Activated T-cell treated with anti-CD3 and anti-CD28 coated beads, Interleukin-2, amount 50 U/mL, for 24 hours (primary cell): ENCODE measurements at regions not wholly inside any gene's neighbourhood (a gene's known extent, or its start where the extent isn't known, plus 50 kb on each side); places are given as distances from the start of the nearest gene placed in this dataset.
"Not testable (repeated sequence)": the region's sequence is repeated elsewhere in the genome, so short reads cannot be mapped to it uniquely, and the experiment has no call there.

Experiments used
- DNase-seq: peaks from one replicate; pipeline ENCODE4 v3.0.0-alpha.2; 2020
- H3K27ac Mint-ChIP-seq: 2 replicates; pipeline ENCODE4 v1.8.0; 2020; ENCODE audit warnings: mild to moderate bottlenecking, mixed read lengths
- H3K27me3 Mint-ChIP-seq: 2 replicates; pipeline ENCODE4 v1.8.0; 2020; ENCODE audit warnings: mixed read lengths
- H3K36me3 Mint-ChIP-seq: 2 replicates; pipeline ENCODE4 v1.8.0; 2020; ENCODE audit warnings: low read depth, mixed read lengths
- H3K4me1 Mint-ChIP-seq: 2 replicates; pipeline ENCODE4 v1.8.0; 2020; ENCODE audit warnings: low read depth, mixed read lengths
- H3K4me3 Mint-ChIP-seq: 2 replicates; pipeline ENCODE4 v1.8.0; 2020; ENCODE audit warnings: mild to moderate bottlenecking, moderate library complexity, mixed read lengths
- H3K9me3 Mint-ChIP-seq: 2 replicates; pipeline ENCODE4 v1.8.0; 2020; ENCODE audit warnings: mixed read lengths

DNA sequence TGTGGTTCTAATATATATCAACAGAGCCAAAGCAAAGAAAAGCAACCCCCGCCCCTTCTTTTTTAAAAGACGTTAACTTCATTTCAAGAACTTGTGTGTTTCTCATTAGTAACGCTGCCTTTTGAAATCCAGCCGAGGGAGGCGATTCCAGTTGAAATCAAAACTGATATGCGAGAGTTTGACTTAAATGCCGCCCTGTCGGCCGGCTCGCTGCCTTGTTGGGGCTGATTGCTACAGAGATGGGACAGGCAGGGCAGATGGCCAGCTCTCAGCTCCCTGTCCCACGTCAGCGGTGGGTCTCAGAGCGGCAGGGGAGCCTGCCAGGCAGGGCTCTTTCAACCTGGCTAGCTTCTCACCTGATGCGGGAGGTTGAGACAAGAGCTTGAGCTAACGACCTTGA, 51.9 kb upstream of the ALX4 start:
- no peaks in the 10 kb centered on the region for H3K4me1 Mint-ChIP-seq
- no peak overlapping the region for H3K27ac Mint-ChIP-seq
- H3K9me3 Mint-ChIP-seq = no peaks in the 10 kb centered on the region
- H3K4me3 Mint-ChIP-seq = no peak overlapping the region
- H3K36me3 Mint-ChIP-seq = no peaks in the 10 kb centered on the region
- DNase-seq = no peak
- H3K27me3 Mint-ChIP-seq = peaks cover 28% of the 10 kb centered on the region

DNA sequence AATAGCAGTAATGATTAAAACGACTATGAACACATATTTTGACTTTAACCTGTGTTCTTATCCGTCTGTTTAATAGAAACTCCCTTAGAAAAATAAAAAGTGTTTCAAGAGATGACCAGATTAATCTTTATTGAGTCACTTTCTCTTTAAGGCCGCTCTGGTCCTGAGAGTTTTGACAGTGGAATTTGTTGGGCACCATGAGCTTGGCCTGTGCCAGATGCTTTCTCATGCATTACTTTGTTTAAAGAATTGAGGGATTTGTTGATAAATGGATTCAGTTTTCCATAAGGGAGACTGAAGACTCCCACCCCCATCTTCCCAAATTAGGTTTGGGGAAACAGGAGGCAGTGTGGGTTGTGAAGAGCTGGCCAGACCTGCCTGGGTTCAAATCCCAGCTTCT, 53.2 kb upstream of the ALX4 start:
- H3K4me1 Mint-ChIP-seq = no peaks in the 10 kb centered on the region
- H3K9me3 Mint-ChIP-seq = no peaks in the 10 kb centered on the region
- H3K27me3 Mint-ChIP-seq = peaks cover 20% of the 10 kb centered on the region
- H3K4me3 Mint-ChIP-seq = no peak overlapping the region
- no peak for DNase-seq
- no peaks in the 10 kb centered on the region for H3K36me3 Mint-ChIP-seq
- H3K27ac Mint-ChIP-seq = no peak overlapping the region

DNA sequence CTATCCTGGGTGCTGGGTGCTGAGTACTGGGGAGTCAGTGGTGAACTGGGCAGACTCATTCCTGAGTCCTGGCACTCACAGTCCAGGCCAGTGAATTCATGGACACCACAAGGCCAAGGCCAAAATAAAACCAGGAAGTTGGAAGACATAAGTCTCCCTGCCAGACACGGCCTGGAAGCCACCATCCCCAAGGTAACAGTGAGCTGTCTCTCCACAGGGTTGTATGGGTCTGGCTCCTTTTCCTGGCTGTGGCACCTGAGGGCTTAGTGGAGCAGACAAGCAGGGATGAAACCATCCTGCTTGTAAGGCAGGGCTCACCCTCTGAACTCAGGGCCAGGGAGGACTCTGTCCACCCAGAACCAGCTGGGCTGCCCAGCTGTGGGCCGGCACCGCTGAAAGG, 54.7 kb upstream of the ALX4 start:
- Mint-ChIP-seq H3K9me3 (no peaks in the 10 kb centered on the region), H3K36me3 (no peaks in the 10 kb centered on the region), H3K27me3 (peaks cover 9% of the 10 kb centered on the region), H3K4me3 (no peak overlapping the region), H3K27ac (no peak overlapping the region), H3K4me1 (no peaks in the 10 kb centered on the region)
- DNase-seq = no peak

DNA sequence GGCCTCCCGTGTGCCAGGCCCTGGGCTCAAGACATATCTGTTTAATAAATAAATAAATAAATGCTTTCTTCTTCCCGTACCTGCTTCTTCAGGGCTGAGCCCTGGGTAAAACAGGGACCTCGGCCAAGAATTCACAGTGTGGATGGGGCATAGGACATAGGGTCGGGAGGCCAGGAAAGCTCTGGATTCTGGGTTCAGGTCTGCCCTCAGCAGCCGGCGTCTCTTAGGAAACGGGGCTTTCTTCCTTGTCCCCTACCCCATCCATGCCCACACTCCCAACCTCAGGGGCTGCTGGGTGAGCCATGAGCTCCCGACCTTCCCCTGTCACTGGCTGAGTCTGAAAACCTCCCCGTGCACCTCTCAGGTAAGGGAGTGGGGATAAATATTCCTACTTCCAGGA, 55.7 kb upstream of the ALX4 start:
- Mint-ChIP-seq H3K36me3 (no peaks in the 10 kb centered on the region), H3K9me3 (no peaks in the 10 kb centered on the region), H3K4me3 (no peak overlapping the region), H3K27ac (no peak overlapping the region), H3K4me1 (no peaks in the 10 kb centered on the region), H3K27me3 (peaks cover 9% of the 10 kb centered on the region)
- no peak for DNase-seq

DNA sequence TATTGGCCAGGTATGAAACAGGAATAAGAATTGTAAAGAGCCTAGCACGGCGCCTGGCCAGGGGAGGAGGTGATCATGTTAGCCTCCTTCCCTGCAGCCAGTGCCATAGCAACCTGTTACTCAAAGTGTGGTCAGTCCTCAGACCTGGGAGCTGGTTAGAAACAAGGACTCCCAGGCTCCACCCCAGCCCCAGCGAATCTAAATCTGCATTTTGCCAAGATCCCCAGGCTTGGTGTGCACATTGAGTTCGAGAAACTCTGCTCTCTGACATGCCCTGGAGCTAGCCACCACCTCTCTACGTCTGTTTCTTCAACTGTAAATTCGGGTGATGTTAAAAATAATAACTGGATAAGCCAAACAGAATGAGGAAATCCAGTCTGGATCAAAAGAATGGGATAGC, 56.1 kb upstream of the ALX4 start:
- no peak overlapping the region for H3K4me3 Mint-ChIP-seq
- H3K36me3 Mint-ChIP-seq = no peaks in the 10 kb centered on the region
- H3K9me3 Mint-ChIP-seq = no peaks in the 10 kb centered on the region
- no peak for DNase-seq
- no peaks in the 10 kb centered on the region for H3K4me1 Mint-ChIP-seq
- peaks cover 9% of the 10 kb centered on the region for H3K27me3 Mint-ChIP-seq
- H3K27ac Mint-ChIP-seq = no peak overlapping the region

DNA sequence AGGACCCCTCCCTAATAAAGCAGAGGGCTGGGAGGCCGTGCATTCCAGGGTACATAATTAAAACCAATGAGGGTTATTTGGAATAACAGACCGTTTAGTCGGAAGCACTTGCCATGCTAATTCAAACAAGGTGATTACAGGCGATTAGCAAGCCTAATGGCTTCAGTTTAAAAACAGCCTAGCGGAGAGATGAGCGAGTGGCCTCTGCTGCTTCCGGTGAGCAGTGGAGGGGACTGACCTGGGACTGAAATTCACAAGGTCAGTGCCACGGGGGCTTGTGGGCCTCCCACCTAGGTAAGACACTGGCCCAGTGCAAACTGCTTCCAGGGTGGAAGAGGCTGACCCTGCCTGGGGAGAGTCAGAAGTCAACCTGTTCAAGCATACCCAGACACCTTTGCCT, 56.8 kb upstream of the ALX4 start:
- no peaks in the 10 kb centered on the region for H3K4me1 Mint-ChIP-seq
- peaks cover 9% of the 10 kb centered on the region for H3K27me3 Mint-ChIP-seq
- H3K4me3 Mint-ChIP-seq = no peak overlapping the region
- no peaks in the 10 kb centered on the region for H3K36me3 Mint-ChIP-seq
- H3K9me3 Mint-ChIP-seq = no peaks in the 10 kb centered on the region
- H3K27ac Mint-ChIP-seq = no peak overlapping the region
- no peak for DNase-seq

DNA sequence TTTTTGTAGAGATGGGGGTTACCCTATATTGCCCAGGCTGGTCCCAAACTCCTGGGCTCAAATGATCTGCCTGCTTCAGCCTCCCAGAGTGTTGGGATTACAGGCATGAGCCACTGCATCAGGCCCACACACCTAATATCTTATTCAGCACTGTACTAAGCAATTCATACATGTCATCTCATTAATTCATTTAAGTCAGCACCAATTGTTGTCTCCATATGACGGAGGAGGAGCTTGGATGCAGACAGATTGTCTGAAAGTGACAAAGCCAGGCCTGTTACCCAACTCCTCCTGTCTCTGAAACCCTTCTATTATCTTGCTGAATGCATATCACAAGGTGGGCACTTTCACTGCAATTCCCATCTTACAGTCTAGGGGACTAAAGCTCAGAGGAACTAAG, 57.5 kb upstream of the ALX4 start:
- Mint-ChIP-seq H3K27ac (no peak overlapping the region), H3K36me3 (no peaks in the 10 kb centered on the region), H3K4me1 (no peaks in the 10 kb centered on the region), H3K4me3 (no peak overlapping the region), H3K9me3 (no peaks in the 10 kb centered on the region), H3K27me3 (peaks cover 9% of the 10 kb centered on the region)
- no peak for DNase-seq

DNA sequence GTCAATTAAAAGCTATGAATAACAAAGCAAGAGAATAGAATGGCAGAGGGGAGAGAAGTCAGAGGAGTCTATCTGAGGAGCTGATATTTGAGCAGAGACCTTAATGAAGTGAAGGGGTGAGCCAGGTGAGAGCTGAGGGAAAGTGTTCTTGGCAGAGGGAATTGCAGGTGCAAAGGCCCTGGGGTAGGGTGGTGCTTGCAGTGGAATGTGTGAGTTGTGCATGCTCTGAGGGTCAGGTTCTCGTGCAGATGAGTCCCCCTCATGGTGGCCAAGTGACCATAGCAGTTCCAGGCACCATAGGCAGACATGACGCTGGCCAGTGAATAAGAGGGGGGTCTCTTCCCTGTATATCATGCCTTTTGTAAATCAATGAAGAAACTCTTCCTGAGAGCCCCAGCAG, 58.9 kb upstream of the ALX4 start:
- Mint-ChIP-seq H3K9me3 (no peaks in the 10 kb centered on the region), H3K4me3 (no peak overlapping the region), H3K4me1 (no peaks in the 10 kb centered on the region), H3K27me3 (peaks cover 9% of the 10 kb centered on the region), H3K27ac (no peak overlapping the region), H3K36me3 (no peaks in the 10 kb centered on the region)
- no peak for DNase-seq

DNA sequence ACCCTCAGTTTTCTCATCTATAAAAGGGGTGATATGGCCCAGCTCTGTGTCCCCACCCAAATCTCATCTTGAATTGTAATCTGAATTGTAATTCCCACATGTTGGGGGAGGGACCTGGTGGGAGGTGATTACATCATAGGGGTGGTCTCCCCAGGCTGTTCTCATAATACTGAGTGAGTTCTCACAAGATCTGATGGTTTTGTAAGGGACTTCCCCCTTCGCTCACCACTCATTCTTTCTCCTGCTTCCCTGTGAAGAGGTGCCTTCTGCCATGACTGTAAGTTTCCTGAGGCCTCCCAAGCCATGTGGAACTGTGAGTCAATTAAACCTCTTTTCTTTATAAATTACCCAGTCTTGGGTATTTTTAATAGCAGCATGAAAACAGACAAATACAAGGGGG, 61.1 kb upstream of the ALX4 start:
- not testable (repeated sequence) for H3K4me3 Mint-ChIP-seq, DNase-seq, H3K9me3 Mint-ChIP-seq, H3K4me1 Mint-ChIP-seq, H3K27ac Mint-ChIP-seq, H3K27me3 Mint-ChIP-seq, H3K36me3 Mint-ChIP-seq

DNA sequence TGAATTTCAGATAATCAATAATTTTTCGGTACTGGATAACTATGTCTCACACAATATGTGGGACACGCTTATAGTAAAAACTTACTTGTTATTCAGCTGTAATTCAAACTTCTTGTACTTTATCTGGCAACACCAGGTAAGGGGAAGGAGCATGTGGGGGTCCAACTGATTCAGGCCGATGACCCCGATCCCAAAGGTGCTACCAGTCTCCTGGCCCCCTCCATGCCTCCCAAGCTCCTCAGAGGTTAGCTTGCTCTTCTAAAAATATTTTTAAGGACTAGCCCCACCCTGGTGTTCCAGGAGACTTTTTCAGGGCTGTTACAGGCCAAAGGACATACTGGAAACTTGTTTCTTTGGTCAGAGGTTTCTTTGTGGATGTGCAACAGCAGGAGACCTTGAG, 61.8 kb upstream of the ALX4 start:
- Mint-ChIP-seq H3K36me3 (no peaks in the 10 kb centered on the region), H3K27me3 (no peaks in the 10 kb centered on the region), H3K9me3 (no peaks in the 10 kb centered on the region), H3K4me3 (no peak overlapping the region), H3K4me1 (no peaks in the 10 kb centered on the region), H3K27ac (no peak overlapping the region)
- DNase-seq = no peak

DNA sequence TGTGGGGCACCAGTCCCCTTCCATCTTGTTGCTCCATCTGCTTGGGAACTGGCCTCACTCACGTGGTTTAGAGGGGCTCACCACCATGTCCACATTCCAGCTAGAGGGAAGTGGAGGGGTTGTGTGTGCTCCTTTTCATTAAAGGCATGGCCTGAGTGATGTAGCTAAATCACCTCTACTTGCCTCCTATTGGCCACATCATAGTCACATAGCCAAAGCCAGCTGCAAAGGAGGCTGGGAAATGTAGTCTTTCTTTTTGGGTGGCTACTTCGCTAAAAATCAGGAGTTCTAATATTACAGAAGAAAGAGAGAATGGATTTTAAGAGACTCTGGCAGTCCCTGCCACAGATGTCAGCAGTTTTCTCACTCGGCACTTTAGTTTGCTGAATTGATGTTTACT, 63.0 kb upstream of the ALX4 start:
- H3K9me3 Mint-ChIP-seq = no peaks in the 10 kb centered on the region
- H3K36me3 Mint-ChIP-seq = no peaks in the 10 kb centered on the region
- no peak for DNase-seq
- no peak overlapping the region for H3K4me3 Mint-ChIP-seq
- H3K4me1 Mint-ChIP-seq = no peaks in the 10 kb centered on the region
- no peaks in the 10 kb centered on the region for H3K27me3 Mint-ChIP-seq
- no peak overlapping the region for H3K27ac Mint-ChIP-seq

DNA sequence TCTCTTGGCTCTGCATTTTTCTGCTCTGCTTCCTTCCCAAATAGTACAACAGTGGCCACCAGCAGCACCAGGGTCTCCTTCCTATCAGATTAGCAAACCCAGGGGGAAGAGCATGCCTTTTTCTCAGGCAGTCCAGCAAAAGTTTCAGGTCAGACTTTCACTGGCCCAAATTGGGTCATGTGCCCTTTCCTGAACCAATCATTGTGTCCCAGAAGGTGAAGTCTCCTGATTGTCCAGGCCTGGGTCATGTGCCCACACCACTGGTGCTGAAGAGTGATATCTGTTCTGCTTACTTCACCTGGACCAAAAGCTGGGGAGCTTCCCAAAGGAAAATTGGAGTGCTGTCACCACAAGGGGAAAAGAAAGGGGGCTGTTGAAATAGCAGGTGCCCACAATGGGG, 64.1 kb upstream of the ALX4 start:
- Mint-ChIP-seq H3K36me3 (no peaks in the 10 kb centered on the region), H3K27ac (no peak overlapping the region), H3K27me3 (peaks cover 3% of the 10 kb centered on the region), H3K4me1 (no peaks in the 10 kb centered on the region), H3K4me3 (no peak overlapping the region), H3K9me3 (no peaks in the 10 kb centered on the region)
- no peak for DNase-seq

DNA sequence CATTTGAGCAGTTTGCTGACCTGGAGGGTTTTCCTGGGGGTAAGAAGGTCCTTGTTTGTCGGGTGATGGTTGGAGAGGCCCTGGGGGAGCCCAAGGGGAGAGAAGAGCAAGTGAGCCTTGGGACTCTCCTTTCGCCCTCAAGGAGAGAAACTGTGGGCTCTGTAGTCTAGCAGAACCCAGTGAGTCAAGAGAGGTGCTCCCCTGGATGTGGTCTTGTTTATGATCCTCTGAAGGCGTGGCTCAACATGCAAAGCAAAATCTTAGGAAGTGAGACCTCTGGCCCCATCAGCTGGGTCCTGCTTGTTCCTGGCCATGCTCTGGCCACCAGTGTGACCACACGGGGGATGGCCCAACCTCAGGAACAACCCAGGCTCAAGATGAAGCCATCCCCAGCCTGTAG, 66.5 kb upstream of the ALX4 start:
- Mint-ChIP-seq H3K4me3 (no peak overlapping the region), H3K36me3 (no peaks in the 10 kb centered on the region), H3K9me3 (no peaks in the 10 kb centered on the region), H3K27me3 (peaks cover 20% of the 10 kb centered on the region), H3K4me1 (no peaks in the 10 kb centered on the region), H3K27ac (no peak overlapping the region)
- no peak for DNase-seq

DNA sequence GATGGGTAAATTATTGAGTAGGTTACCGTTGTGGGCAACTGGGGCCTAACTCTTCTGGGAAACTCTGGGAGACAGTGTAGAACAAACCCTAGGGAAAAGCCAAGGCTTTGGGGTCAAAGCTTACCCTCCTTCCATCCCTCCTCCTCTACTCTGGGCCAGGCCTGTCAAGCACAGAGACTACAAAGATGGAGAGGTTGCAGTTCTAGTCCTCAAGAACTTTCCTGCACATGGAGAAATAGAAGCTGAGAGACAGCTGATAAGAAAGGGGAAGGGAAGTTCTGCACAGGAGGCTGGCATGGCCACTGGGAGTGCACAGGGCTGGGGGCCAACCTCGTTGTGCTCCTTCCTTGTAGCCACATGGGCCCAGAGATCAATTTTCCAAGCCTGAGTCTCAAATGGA, 67.2 kb upstream of the ALX4 start:
- DNase-seq = no peak
- Mint-ChIP-seq H3K4me1 (no peaks in the 10 kb centered on the region), H3K27ac (no peak overlapping the region), H3K9me3 (no peaks in the 10 kb centered on the region), H3K36me3 (no peaks in the 10 kb centered on the region), H3K27me3 (peaks cover 26% of the 10 kb centered on the region), H3K4me3 (no peak overlapping the region)

DNA sequence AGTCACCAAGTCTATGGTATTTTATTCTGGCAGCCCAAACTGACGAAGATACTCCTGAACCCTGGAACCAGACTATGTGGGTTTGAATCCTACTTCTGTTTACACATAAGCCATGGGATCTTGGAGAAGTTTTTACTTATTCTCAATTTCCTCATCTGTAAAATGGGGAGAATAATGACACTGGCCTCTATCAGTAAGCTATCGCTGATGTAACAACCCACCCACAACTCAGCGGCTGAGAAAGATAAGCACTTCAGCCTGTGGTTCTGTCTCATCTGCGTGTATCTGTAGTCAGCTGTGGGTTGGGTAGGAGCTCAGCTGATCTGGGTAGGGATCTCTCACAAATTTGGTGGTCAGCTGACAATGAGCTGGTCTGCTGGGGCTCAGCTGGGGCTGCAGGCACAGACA, 68.0 kb upstream of the ALX4 start:
- no peaks in the 10 kb centered on the region for H3K9me3 Mint-ChIP-seq
- H3K4me1 Mint-ChIP-seq = no peaks in the 10 kb centered on the region
- DNase-seq = no peak
- H3K27me3 Mint-ChIP-seq = peaks cover 31% of the 10 kb centered on the region
- no peak overlapping the region for H3K4me3 Mint-ChIP-seq
- no peaks in the 10 kb centered on the region for H3K36me3 Mint-ChIP-seq
- no peak overlapping the region for H3K27ac Mint-ChIP-seq

DNA sequence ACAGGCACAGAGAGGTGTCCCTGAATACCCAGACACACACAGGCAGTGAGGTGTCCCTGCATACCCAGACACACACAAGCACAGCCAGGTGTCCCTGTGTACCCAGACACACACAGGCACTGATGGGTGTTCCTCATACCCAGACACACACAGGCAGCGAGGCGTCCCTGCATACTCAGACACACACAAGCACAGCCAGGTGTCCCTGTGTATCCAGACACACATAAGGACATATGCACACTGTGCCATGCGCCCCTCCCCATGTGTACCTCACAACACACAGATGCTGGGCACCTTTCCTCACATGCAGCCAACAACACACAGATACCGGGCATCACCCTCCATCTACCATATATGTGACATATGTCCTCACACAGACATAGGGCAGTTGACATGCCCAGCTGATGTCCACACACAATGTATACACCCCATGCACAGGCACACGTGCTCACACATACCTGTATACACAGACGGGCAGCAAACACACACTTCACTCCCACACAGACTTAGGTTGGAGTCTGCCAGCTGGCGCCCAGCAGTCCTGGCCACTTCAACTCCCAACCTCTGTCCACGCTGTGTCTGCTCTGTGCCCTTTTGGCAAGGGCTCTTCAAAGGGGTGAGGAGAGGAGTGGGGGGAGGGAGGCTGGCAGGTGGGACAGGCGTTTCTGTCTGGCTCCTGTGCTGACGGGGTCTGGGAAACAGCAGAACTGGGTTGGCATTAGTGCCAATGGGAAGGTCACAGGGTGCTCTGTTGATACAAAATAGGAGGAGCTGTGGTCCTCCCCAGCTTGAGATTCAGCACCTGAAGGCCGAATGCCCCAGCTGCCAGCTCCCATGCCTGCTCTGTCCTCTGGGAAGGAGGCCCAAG, 69.4 kb upstream of the ALX4 start:
- Mint-ChIP-seq H3K36me3 (no peaks in the 10 kb centered on the region), H3K4me1 (no peaks in the 10 kb centered on the region), H3K27ac (no peak overlapping the region), H3K27me3 (peaks cover 32% of the 10 kb centered on the region), H3K4me3 (no peak overlapping the region), H3K9me3 (no peaks in the 10 kb centered on the region)
- no peak for DNase-seq
